K562 (cell line): ENCODE measurements at regions not wholly inside any gene's neighbourhood (a gene's known extent, or its start where the extent isn't known, plus 50 kb on each side); places are given as distances from the start of the nearest gene placed in this dataset.

Experiments used
- ATAC-seq: fragments of 200-7000 bp; cut with Tn5 transposase; 3 replicates; pipeline ENCODE4 v1.9.1; 2020; ENCODE audit warnings: moderate library complexity
- BruUV-seq: library from RNA; stranded (reverse); fragments of 400-500 nt; replicated peaks from 2 replicates; lab custom pipeline; 2021; lab: Mats Ljungman, UMichigan
- CTCF ChIA-PET: fragments of 300-600 bp; formaldehyde crosslinking; extraction: SDS; loops from one replicate; lab custom pipeline; 2021; ENCODE audit warnings: low intra/inter-chr PET ratio; lab: Yijun Ruan, JAX
- POLR2A ChIA-PET: fragments of 300-600, 350-650 bp; sonication (Branson Sonifier 250); formaldehyde crosslinking; extraction: SDS; loops from one replicate; lab custom pipeline; 2021; ENCODE audit warnings: antibody characterized with exemption, inconsistent platforms; lab: Yijun Ruan, JAX
- DNase-seq, 4 experiments: peaks; one replicate each; pipeline versions ENCODE4 v3.0.0 to v3.0.0-alpha.2; 2011 to 2018; ENCODE audit warnings: low spot score in 3 of 4, mixed read lengths in 3 of 4; ENCODE audit errors: extremely low read depth in 1 of 4
- FAIRE-seq: peaks from 2 replicates; lab custom pipeline; 2011; peaks lifted over from hg19 to GRCh38; lab: Jason Lieb, UNC
- H2AFZ ChIP-seq: 2 replicates; pipeline ENCODE4 v1.6.0; 2011; ENCODE audit warnings: low read depth, low read length, control low read depth, inconsistent platforms
- H3K27ac ChIP-seq: fragments of 200-600 bp; 3 replicates; pipeline ENCODE4 v1.8.0; 2011; ENCODE audit warnings: low read depth, mild to moderate bottlenecking, control low read depth, inconsistent platforms, low read length, moderate library complexity, mixed read lengths; ENCODE audit errors: extremely low read depth
- H3K27me3 ChIP-seq, 2 experiments: fragments of 300-600 bp in 1 of 2; 2 replicates in 1 of 2; 3 replicates in 1 of 2; pipeline versions ENCODE4 v1.6.0 to v1.8.0; 2011; ENCODE audit warnings: inconsistent platforms in 2 of 2, low read length in 2 of 2, mild to moderate bottlenecking in 1 of 2, mixed read lengths in 1 of 2, moderate library complexity in 1 of 2; ENCODE audit not compliant: control insufficient read depth in 2 of 2, insufficient read depth in 2 of 2
- H3K36me3 ChIP-seq: fragments of 300-600 bp; 3 replicates; pipeline ENCODE4 v1.8.0; 2011; ENCODE audit warnings: mild to moderate bottlenecking, low read length, inconsistent platforms; ENCODE audit not compliant: control insufficient read depth, insufficient read depth
- H3K4me1 ChIP-seq, 2 experiments: fragments of 200-600 bp in 1 of 2; replicated peaks in 1 of 2; 2 replicates in 1 of 2; 3 replicates in 1 of 2; pipeline versions ENCODE4 v1.5.1 to v1.8.0; 2011; ENCODE audit warnings: inconsistent platforms in 2 of 2, low read length in 2 of 2, mild to moderate bottlenecking in 1 of 2, mixed read lengths in 1 of 2, moderate library complexity in 1 of 2; ENCODE audit not compliant: control insufficient read depth in 2 of 2, insufficient read depth in 2 of 2
- H3K4me2 ChIP-seq: 2 replicates; pipeline ENCODE4 v1.6.1; 2011; ENCODE audit warnings: low read length, control low read depth, inconsistent platforms, mixed read lengths; ENCODE audit not compliant: insufficient read depth
- H3K4me3 ChIP-seq: fragments of 200-600 bp; sonication (generic), shearing (Covaris generic); 2 replicates; pipeline ENCODE4 v1.5.1; 2016; ENCODE audit warnings: control low read depth, inconsistent platforms
- H3K79me2 ChIP-seq: fragments of 200-600 bp; 3 replicates; pipeline ENCODE4 v1.8.0; 2011; ENCODE audit warnings: low read length, inconsistent platforms; ENCODE audit not compliant: control insufficient read depth, insufficient read depth
- H3K9ac ChIP-seq, 2 experiments: 2 replicates each; pipeline versions ENCODE4 v1.6.0 to v1.6.1; 2011; ENCODE audit warnings: low read depth in 2 of 2, low read length in 2 of 2, control low read depth in 1 of 2, inconsistent platforms in 1 of 2, mild to moderate bottlenecking in 1 of 2, mixed read lengths in 1 of 2; ENCODE audit not compliant: insufficient read depth in 1 of 2
- H3K9me1 ChIP-seq: one replicate; pipeline ENCODE4 v1.6.0; 2011; ENCODE audit warnings: inconsistent platforms, mild to moderate bottlenecking, low read length, moderate library complexity; ENCODE audit not compliant: control insufficient read depth, insufficient read depth
- H3K9me3 ChIP-seq: replicated peaks from 2 replicates; pipeline ENCODE4 v1.5.1; 2011; ENCODE audit warnings: low read depth, low read length, inconsistent platforms; ENCODE audit not compliant: control insufficient read depth, insufficient read depth
- H4K20me1 ChIP-seq: replicated peaks from 2 replicates; pipeline ENCODE4 v1.6.1; 2011; ENCODE audit warnings: low read length, inconsistent platforms, mixed read lengths; ENCODE audit not compliant: control insufficient read depth, insufficient read depth
- CBX1 ChIP-seq: sonication (generic); IDR thresholded peaks from 2 replicates; pipeline ENCODE4 v1.6.1; 2016; ENCODE audit warnings: antibody characterized with exemption, low read depth, mild to moderate bottlenecking
- ERF ChIP-seq: fragments of 450-650 bp; formaldehyde crosslinking; IDR thresholded peaks from 2 replicates; pipeline ENCODE4 v1.4.0; 2020; ENCODE audit warnings: mild to moderate bottlenecking, mixed read lengths
- EZH2 ChIP-seq: IDR thresholded peaks from 2 replicates; pipeline ENCODE4 v1.6.1; 2012; ENCODE audit warnings: low read depth, mild to moderate bottlenecking, inconsistent platforms, low read length, borderline replicate concordance
- NFATC3 ChIP-seq: fragments of 450-650 bp; IDR thresholded peaks from 2 replicates; pipeline ENCODE4 v1.6.1; 2017; ENCODE audit warnings: mild to moderate bottlenecking
- POLR2H ChIP-seq: IDR thresholded peaks from 2 replicates; pipeline ENCODE4 v1.6.1; 2016; ENCODE audit warnings: missing genetic modification characterization, low read depth, mild to moderate bottlenecking, control low read depth, missing compliant biosample characterization, moderate library complexity
- RFX5 ChIP-seq: IDR thresholded peaks from 2 replicates; pipeline ENCODE4 v1.6.1; 2011; ENCODE audit warnings: low read depth, mild to moderate bottlenecking, improper control_type of control experiment, low read length
- SMAD2 ChIP-seq: fragments of 150-350 bp; IDR thresholded peaks from 2 replicates; pipeline ENCODE4 v1.6.1; 2014; ENCODE audit warnings: low read depth, mild to moderate bottlenecking, low read length
- SPI1 ChIP-seq: IDR thresholded peaks from 2 replicates; pipeline ENCODE4 v1.6.1; 2011; ENCODE audit warnings: low read depth, low read length, control low read depth, borderline replicate concordance
- ZC3H8 ChIP-seq: fragments of 450-650 bp; IDR thresholded peaks from 2 replicates; pipeline ENCODE4 v1.6.1; 2017
- ZNF184 ChIP-seq: sonication (generic); formaldehyde crosslinking; IDR thresholded peaks from 2 replicates; pipeline ENCODE4 v1.5.0; 2020; ENCODE audit warnings: missing genetic modification reagents
- ZNF696 ChIP-seq: fragments of 250-450 bp; sonication (Bioruptor Pico); conservative IDR thresholded peaks from 2 replicates; pipeline ENCODE4 v1.4.0; 2020; ENCODE audit warnings: mild to moderate bottlenecking, moderate library complexity
- WGBS: fragments of 100-300 bp; shearing (Covaris generic); methylation state at CpG from one replicate; pipeline ENCODE4 v1.1.6; 2016; ENCODE audit warnings: low coverage, mixed read lengths; ENCODE audit not compliant: insufficient coverage; ENCODE audit errors: missing lambda C conversion rate; 5-methylcytosine and 5-hydroxymethylcytosine counted together
- in situ Hi-C: fragments of 300-500 bp; cut with MboI; formaldehyde crosslinking; loops from 4 replicates; pipeline ENCODE4 v1.15.0; 2018; ENCODE audit warnings: inconsistent platforms, mixed read lengths
- intact Hi-C: fragments of 100-400 bp; cut with micrococcal nuclease; formaldehyde crosslinking; loops from 2 replicates; pipeline ENCODE4 v1.14.2; 2022
- TF ChIP-seq, protein P1 (sequence below): sonication (generic); formaldehyde crosslinking; IDR thresholded peaks from 2 replicates; pipeline ENCODE4 v1.9.0; 2022; ENCODE audit warnings: mild to moderate bottlenecking, missing genetic modification reagents

DNA sequence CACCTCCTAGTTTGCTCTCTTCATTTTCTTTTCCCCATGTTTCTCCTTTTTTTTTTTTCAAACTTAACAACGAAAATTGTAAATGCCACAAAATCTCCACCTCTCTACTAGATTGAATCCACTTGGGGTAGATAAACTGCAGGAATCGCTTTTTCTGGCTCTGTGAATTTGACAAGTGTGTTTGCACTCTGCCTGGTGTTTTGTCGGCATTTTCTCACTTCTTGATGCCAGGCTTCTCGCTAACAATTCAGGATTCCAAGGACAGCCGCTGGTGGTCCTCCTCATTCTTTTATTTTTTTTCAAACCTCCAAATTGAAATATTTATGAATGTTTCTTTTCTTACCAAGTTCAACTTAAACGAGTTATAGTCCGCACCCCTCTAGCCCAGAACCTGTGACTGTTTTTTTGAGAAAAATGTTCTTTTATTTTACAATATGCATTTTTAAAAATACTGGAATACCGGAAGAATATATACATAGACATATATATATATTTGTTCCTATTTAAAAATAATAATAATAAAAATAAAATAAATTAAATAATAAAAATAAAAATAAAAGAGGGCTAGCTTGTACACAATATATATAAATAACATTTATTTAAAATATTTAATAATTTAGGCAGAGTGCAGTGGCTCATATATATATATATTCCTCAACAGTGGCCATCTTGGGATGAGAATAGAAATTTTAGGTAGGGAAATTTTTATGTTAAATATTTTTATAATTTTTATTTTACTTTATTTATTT lies 538.8 kb downstream of the TYW1 start:
- in situ Hi-C loops, result no loop called here
- FAIRE-seq, result no peak
- no peak overlapping the region for H3K27ac ChIP-seq

More for the DNA sequence above, 538.8 kb downstream of the TYW1 start:
- no peak for ATAC-seq
- H3K27me3 ChIP-seq, result peaks cover 0 to 2% of the 10 kb centered on the region in 2 experiments; a peak in 1 of 5 replicates
- H3K4me2 ChIP-seq, result no peak overlapping the region
- H3K9me1 ChIP-seq, result no peaks in the 10 kb centered on the region
- no peaks in the 10 kb centered on the region for H3K4me1 ChIP-seq
- no peak overlapping the region for H3K9ac ChIP-seq
- no peaks in the 10 kb centered on the region for H4K20me1 ChIP-seq
- H3K9me3 ChIP-seq, result no peaks in the 10 kb centered on the region
- 2% methylated on average over 8 of the region's 8 CpGs for WGBS
- ChIA-PET POLR2A (interaction anchor here (0.6 kb wide), 1 partner anchor 84 kb away, joined by 3 read pairs; no protein-coding TSS in a partner anchor), CTCF (no interaction called here)
- DNase-seq, result no peak
- no peaks in the 10 kb centered on the region for H3K36me3 ChIP-seq
- H2AFZ ChIP-seq, result no peak overlapping the region
- no peaks in the 10 kb centered on the region for H3K79me2 ChIP-seq
- no peak for TF ChIP-seq RFX5
- no peak for TF ChIP-seq SPI1
- no peak for TF ChIP-seq ZNF184 (CRISPR knock-in tag)
- TF ChIP-seq POLR2H, result no peak
- no peak for TF ChIP-seq ERF (CRISPR knock-in tag)
- TF ChIP-seq ZNF696, result no peak
- TF ChIP-seq CBX1, result no peak
- TF ChIP-seq EZH2, result no peak
- TF ChIP-seq ZC3H8, result no peak
- no peak for TF ChIP-seq NFATC3
- no peak for TF ChIP-seq SMAD2
- TF ChIP-seq, protein P1, sequence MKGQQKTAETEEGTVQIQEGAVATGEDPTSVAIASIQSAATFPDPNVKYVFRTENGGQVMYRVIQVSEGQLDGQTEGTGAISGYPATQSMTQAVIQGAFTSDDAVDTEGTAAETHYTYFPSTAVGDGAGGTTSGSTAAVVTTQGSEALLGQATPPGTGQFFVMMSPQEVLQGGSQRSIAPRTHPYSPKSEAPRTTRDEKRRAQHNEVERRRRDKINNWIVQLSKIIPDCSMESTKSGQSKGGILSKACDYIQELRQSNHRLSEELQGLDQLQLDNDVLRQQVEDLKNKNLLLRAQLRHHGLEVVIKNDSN (CRISPR knock-in tag), result no peak
- TF ChIP-seq, all 486 proteins: peak for 0
- no peak overlapping the region for H3K4me3 ChIP-seq
- intact Hi-C loops, result no loop called here
- no TSS peak for BruUV-seq
